ENCODE measurements at regions not wholly inside any gene's neighbourhood (a gene's known extent, or its start where the extent isn't known, plus 50 kb on each side); places are given as distances from the start of the nearest gene placed in this dataset.
"Not testable (repeated sequence)": the region's sequence is repeated elsewhere in the genome, so short reads cannot be mapped to it uniquely, and the experiment has no call there.

DNA sequence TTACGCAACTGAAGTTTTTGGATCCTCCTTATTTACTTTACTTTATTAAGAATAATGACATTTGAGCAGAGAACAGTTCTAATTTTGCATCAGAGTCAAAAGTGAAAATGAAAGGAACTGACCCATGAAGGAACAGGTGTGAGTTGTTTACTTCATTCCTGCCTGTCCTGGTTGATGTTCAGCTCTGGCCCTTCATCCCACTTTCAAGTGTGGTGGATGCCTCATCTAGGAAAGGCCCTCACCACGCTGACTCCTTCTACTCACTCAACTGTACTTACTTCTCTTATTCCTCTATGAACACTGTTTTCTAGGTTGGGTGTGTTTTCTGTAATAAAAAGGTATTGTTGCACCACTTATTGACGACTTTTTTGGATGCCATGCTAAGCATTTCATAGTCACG is 61.8 kb upstream of the PLEKHG4B start:
- WGBS, 3 donors: 50 to 57% (median 54%) methylated on average over 4 of the region's 4 CpGs
- TF ChIP-seq, protein P1, sequence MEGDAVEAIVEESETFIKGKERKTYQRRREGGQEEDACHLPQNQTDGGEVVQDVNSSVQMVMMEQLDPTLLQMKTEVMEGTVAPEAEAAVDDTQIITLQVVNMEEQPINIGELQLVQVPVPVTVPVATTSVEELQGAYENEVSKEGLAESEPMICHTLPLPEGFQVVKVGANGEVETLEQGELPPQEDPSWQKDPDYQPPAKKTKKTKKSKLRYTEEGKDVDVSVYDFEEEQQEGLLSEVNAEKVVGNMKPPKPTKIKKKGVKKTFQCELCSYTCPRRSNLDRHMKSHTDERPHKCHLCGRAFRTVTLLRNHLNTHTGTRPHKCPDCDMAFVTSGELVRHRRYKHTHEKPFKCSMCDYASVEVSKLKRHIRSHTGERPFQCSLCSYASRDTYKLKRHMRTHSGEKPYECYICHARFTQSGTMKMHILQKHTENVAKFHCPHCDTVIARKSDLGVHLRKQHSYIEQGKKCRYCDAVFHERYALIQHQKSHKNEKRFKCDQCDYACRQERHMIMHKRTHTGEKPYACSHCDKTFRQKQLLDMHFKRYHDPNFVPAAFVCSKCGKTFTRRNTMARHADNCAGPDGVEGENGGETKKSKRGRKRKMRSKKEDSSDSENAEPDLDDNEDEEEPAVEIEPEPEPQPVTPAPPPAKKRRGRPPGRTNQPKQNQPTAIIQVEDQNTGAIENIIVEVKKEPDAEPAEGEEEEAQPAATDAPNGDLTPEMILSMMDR (IDR thresholded peaks at IDR 0.05): no peak
- no peak for TF ChIP-seq POLR2A (IDR thresholded peaks at IDR 0.05)
- TF ChIP-seq EP300 (IDR thresholded peaks at IDR 0.05): no peak
- Histone ChIP-seq H3K27ac (no peak overlapping the region), H3K36me3 (no peaks in the 10 kb centered on the region), H3K9me3 (no peaks in the 10 kb centered on the region), H3K4me1 (ENCODE audit: insufficient read depth) (no peaks in the 10 kb centered on the region), H3K4me3 (no peak overlapping the region), H3K27me3 (no peaks in the 10 kb centered on the region)
- DNase-seq: no peak
- intact Hi-C loops (cut with DNase I): no loop called here

DNA sequence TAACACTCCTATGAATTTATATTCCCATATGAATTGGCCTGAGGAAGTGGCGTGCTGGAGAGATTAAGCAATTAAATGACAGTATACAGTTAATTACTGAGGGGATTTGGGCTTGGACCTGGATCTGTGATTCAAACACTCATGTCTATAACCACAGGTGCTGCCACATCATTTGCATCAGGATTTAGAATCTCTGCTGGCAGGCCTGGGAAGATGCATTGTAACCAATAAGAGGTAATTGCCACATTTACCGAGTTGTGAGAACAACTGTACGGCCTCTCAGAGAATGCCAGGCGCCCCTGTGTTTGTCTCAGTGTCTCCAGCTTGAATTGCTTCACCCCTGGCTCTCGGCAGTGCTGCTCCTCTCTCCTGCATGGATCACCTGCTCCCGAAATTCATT is 61.4 kb upstream of the PLEKHG4B start:
- H3K4me1 ChIP-seq (ENCODE audit: insufficient read depth); H3K9me3 ChIP-seq; H3K27ac ChIP-seq; H3K27me3 ChIP-seq; DNase-seq; H3K4me3 ChIP-seq; intact Hi-C loops (cut with DNase I); H3K36me3 ChIP-seq: not testable (repeated sequence)
- 64 to 80% (median 73%) methylated on average over 6 of the region's 6 CpGs for WGBS, 3 donors

DNA sequence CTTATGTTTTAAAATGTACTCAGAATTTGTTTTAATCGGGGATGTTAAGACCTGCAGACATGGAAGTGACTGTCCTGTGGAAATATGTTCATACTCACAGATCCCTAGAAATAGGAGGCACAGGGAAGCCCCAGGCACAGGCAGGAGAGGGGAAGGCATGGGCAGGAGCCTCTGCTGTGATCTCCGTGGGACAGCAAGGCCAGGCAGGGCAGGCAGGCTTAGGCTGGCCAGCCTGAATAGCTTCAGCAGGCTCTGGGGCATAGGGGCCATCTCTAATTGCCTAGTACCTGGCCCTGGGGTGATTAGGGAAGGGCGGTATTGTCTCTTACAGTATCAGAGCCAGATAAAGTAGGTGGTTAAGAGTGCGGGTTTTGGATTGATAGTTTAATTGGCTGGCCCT is 59.8 kb upstream of the PLEKHG4B start:
- Histone ChIP-seq H3K27ac (no peak overlapping the region), H3K9me3 (no peaks in the 10 kb centered on the region), H3K27me3 (no peaks in the 10 kb centered on the region), H3K4me3 (no peak overlapping the region), H3K36me3 (no peaks in the 10 kb centered on the region), H3K4me1 (ENCODE audit: insufficient read depth) (no peaks in the 10 kb centered on the region)
- TF ChIP-seq POLR2A (IDR thresholded peaks at IDR 0.05): no peak
- TF ChIP-seq, protein P1 (IDR thresholded peaks at IDR 0.05): no peak
- TF ChIP-seq EP300 (IDR thresholded peaks at IDR 0.05): no peak
- intact Hi-C loops (cut with DNase I): no loop called here
- WGBS, 3 donors: 54 to 61% (median 58%) methylated on average over 4 of the region's 4 CpGs
- no peak for DNase-seq

DNA sequence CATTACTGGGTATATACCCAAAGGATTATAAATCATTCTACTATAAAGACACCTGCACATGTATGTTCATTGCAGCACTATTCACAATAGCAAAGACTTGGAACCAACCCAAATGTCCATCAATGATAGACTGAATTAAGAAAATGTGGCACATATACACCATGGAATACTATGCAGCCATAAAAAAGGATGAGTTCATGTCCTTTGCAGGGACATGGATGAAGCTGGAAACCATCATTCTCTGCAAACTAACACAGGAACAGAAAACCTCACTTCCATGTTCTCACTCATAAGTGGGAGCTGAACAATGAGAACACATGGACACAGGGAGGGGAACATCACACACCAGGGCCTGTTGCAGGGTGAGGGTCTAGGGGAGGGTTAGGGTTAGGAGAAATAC is 56.4 kb upstream of the PLEKHG4B start:
- H3K4me3 ChIP-seq; intact Hi-C loops (cut with DNase I); H3K27me3 ChIP-seq; H3K9me3 ChIP-seq; H3K27ac ChIP-seq; H3K36me3 ChIP-seq; DNase-seq; H3K4me1 ChIP-seq (ENCODE audit: insufficient read depth): not testable (repeated sequence)

DNA sequence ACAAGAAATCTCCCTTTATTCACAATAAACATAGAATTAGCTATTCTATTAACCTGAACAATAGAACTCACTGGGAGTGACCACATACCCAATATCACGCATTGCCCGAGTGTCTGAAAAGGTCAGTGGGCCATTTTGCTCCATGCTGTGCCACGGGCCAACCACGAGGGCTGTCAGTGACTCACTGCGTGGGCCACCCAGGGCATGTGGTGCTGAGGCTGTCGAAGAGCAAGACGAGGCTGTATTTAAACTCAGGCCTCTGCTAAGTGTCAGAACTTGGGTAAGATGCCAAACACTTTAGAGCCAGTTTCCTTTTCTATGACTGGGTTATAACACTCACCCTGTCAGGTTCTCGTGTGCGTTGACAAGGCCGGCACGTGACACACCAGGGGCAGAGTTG is 54.8 kb upstream of the PLEKHG4B start:
- H3K36me3 ChIP-seq; intact Hi-C loops (cut with DNase I); H3K27ac ChIP-seq; H3K4me3 ChIP-seq; DNase-seq; H3K9me3 ChIP-seq; H3K27me3 ChIP-seq; H3K4me1 ChIP-seq (ENCODE audit: insufficient read depth): not testable (repeated sequence)
- WGBS, 3 donors: 66 to 72% (median 72%) methylated on average over 11 of the region's 11 CpGs

DNA sequence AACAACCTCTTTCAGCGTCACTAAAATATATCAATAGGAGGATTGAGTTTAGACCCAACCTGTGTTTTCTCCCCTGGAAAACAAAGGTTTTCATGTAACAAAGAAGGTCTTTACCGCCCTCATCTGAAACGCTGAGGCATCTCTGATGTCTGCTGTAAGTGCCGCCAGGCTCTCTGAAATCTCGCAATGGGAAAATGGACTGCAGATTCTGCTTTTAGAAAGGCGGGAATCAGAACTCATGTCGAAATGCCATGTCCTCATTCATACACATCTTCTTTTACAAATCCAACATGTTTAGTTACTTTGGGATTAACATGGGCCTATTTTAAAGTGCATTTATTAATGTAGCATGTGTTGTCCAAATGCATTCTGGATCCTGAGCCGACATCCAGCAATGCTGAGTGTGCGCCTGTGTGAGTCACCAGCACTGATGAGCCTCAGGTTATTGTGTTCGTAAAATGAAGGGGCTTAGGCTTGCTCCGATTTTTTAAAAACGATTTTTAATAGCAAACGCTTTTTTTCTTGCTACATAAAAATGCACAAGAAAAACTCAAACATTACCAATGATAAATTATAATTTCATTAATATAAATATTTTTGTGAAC is 51.9 kb upstream of the PLEKHG4B start:
- DNase-seq: no peak
- Histone ChIP-seq H3K27me3 (no peaks in the 10 kb centered on the region), H3K4me1 (ENCODE audit: insufficient read depth) (no peaks in the 10 kb centered on the region), H3K36me3 (no peaks in the 10 kb centered on the region), H3K27ac (no peak overlapping the region), H3K4me3 (no peak overlapping the region), H3K9me3 (no peaks in the 10 kb centered on the region)
- intact Hi-C loops (cut with DNase I): no loop called here
- no peak for TF ChIP-seq POLR2A (IDR thresholded peaks at IDR 0.05)
- TF ChIP-seq, protein P1 (IDR thresholded peaks at IDR 0.05): no peak
- TF ChIP-seq EP300 (IDR thresholded peaks at IDR 0.05): no peak
- 68 to 74% (median 71%) methylated on average over 13 of the region's 13 CpGs for WGBS, 3 donors

All from ovary (tissue), 7 donors.